ENCODE measurements at regions not wholly inside any gene's neighbourhood (a gene's known extent, or its start where the extent isn't known, plus 50 kb on each side); places are given as distances from the start of the nearest gene placed in this dataset.
A peak's percentile ranks its signal among the peaks of the same experiment; 100 is the strongest.

DNA sequence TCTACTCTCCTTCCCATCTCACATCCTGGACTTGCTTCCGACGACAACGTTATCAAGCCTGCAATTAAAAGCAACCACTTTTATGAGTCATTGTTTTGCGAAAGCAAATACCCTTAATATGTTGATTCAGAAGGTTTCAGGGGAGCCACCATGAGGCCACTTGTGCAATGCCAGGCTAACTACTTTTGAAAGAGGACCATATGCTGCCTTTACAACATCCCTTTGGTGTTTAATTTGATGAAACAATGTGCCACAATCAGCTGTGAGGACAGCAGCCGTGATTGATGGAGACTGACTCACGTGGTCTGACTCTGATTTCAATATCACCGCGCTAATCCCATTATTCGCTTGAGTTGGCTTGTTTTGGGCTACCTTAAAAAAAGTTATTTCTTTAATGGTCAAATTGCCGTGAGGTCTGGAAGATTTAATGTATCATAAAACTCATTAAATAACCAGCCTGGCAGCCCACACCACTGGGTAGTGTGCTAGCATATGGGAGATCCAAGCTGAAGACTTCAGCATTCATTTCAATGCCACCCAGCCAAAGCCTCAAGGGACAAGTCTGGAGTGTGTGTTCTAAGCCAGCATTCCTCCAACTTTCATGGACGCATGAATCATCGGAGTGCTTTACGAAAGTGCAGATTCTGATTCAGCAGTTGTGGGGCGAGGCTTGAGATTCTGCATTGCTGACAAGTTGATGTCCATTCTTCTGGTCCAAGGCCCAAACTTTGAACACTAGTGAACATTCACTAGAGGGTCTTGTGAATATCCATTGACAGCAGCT, 73.3 kb upstream of the PAXBP1 start:
- WGBS, 2 donors = 61 to 68% methylated on average over 14 of the region's 14 CpGs
- FAIRE-seq (no peak), ATAC-seq (peak in 2 of 4 donors; percentile 25 to 80), DNase-seq (no peak)
- no peaks in the 10 kb centered on the region for H3K27me3 ChIP-seq
- H3K9me3 ChIP-seq = no peaks in the 10 kb centered on the region
- no peak overlapping the region for H3K4me3 ChIP-seq
- TF ChIP-seq CTCF (IDR thresholded peaks at IDR 0.05) = no peak
- H3K36me3 ChIP-seq = no peaks in the 10 kb centered on the region
- intact Hi-C loops (cut with DNase I) = no loop called here
- H3K4me1 ChIP-seq = no peaks in the 10 kb centered on the region
- H3K27ac ChIP-seq = no peak overlapping the region

DNA sequence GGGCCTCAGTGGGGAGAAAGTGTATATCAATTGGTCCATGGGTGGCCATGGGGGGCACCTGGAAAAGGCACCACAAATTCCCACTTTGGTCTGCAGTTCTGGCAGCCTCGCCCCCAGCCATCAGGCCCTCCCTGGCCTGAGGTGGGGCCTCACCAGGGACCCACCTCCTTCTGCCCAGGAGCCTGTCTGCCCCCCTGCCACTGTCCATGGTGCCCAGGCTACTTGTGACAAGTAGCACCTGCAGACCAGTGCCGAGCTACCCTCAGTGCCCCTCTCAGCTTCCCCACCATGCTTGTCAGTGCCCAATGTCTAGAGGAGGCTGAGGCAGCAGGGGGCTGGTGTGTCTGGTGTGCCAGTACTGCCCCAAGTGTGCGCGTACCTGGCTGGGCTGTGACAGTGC, 87.1 kb upstream of the PAXBP1 start:
- no peaks in the 10 kb centered on the region for H3K36me3 ChIP-seq
- 76 to 85% methylated on average over 4 of the region's 4 CpGs for WGBS, 2 donors
- H3K4me3 ChIP-seq = no peak overlapping the region
- H3K27me3 ChIP-seq = peaks cover 0 to 5% (median 0%) of the 10 kb centered on the region in 4 donors
- no peaks in the 10 kb centered on the region for H3K9me3 ChIP-seq
- no peaks in the 10 kb centered on the region for H3K4me1 ChIP-seq
- TF ChIP-seq CTCF (IDR thresholded peaks at IDR 0.05) = no peak
- intact Hi-C loops (cut with DNase I) = no loop called here
- ATAC-seq (no peak), FAIRE-seq (no peak), DNase-seq (no peak)
- H3K27ac ChIP-seq = no peak overlapping the region

- no peak for ATAC-seq
- no peak overlapping the region for H3K27ac ChIP-seq
- peaks cover 0 to 5% (median 0%) of the 10 kb centered on the region in 4 donors for H3K27me3 ChIP-seq
- FAIRE-seq = no peak
- no peak overlapping the region for H3K4me3 ChIP-seq
- no peaks in the 10 kb centered on the region for H3K9me3 ChIP-seq
- H3K4me1 ChIP-seq = no peaks in the 10 kb centered on the region
- no peak for TF ChIP-seq CTCF (IDR thresholded peaks at IDR 0.05)
- intact Hi-C loops (cut with DNase I) = no loop called here
- DNase-seq = no peak
- H3K36me3 ChIP-seq = no peaks in the 10 kb centered on the region
These were observed 88.8 kb upstream of the PAXBP1 start for GRCh38 chr21:32860399-32860798.

DNA sequence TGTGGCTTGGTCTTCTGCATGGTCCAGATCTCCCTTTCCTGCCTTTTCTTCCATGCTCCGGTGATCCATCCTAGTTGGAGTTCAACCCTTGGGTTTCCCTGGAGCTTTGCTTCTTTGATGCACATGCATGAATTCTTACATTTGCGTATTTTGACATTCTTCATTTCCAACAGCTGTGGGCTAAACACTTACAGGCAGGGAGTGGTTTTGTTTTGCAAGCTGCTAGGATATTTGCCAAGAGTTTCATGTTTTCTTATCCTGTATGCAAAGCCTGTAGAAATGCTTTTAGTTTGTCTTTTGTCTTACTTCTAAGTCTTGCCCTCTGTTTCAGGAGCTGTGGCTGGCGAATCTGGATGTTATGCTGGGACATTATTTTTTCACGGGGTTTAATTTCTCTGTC, 90.3 kb upstream of the PAXBP1 start:
- 75 to 86% methylated on average over 4 of the region's 4 CpGs for WGBS, 2 donors

More for the DNA sequence above, 90.3 kb upstream of the PAXBP1 start:
- no peak overlapping the region for H3K27ac ChIP-seq
- ATAC-seq = no peak
- H3K36me3 ChIP-seq = no peaks in the 10 kb centered on the region
- no peaks in the 10 kb centered on the region for H3K9me3 ChIP-seq
- no peak for TF ChIP-seq CTCF (IDR thresholded peaks at IDR 0.05)
- no peaks in the 10 kb centered on the region for H3K4me1 ChIP-seq
- no peak overlapping the region for H3K4me3 ChIP-seq
- H3K27me3 ChIP-seq = peaks cover 0 to 5% (median 0%) of the 10 kb centered on the region in 4 donors
- intact Hi-C loops (cut with DNase I) = no loop called here
- FAIRE-seq = no peak
- DNase-seq = no peak
